IMR-90 (cell line): ENCODE measurements at regions not wholly inside any gene's neighbourhood (a gene's known extent, or its start where the extent isn't known, plus 50 kb on each side); places are given as distances from the start of the nearest gene placed in this dataset.

ENCODE experiments used
- CTCF ChIP-seq: conservative IDR thresholded peaks from 2 replicates; pipeline ENCODE4 v1.5.1; 2012; ENCODE audit warnings: mild to moderate bottlenecking, low read depth, low read length, improper control_type of control experiment
- MAZ ChIP-seq: IDR thresholded peaks from 2 replicates; pipeline ENCODE4 v1.6.1; 2012; ENCODE audit warnings: low read depth, mild to moderate bottlenecking, low read length, improper control_type of control experiment, moderate library complexity, borderline replicate concordance
- POLR2A ChIP-seq: IDR thresholded peaks from 2 replicates; pipeline ENCODE4 v1.6.1; 2012; ENCODE audit warnings: mild to moderate bottlenecking, low read depth, low read length
- USF2 ChIP-seq: fragments of 150-350 bp; IDR thresholded peaks from 2 replicates; pipeline ENCODE4 v1.6.1; 2017; ENCODE audit warnings: mild to moderate bottlenecking, antibody characterized with exemption, low read length, low read depth

GRCh38 chr2:120932881-120933280 lies 197.2 kb downstream of the GLI2 start:
- TF ChIP-seq CTCF (no peak), MAZ (no peak), POLR2A (no peak), USF2 (no peak)
